ENCODE measurements at regions not wholly inside any gene's neighbourhood (a gene's known extent, or its start where the extent isn't known, plus 50 kb on each side); places are given as distances from the start of the nearest gene placed in this dataset.

- ATAC-seq (no peak), DNase-seq (ENCODE audit: low spot score) (no peak)
- no peaks in the 10 kb centered on the region for H3K79me2 ChIP-seq (replicated peaks; ENCODE audit: insufficient read depth)
- no peaks in the 10 kb centered on the region for H3K4me1 ChIP-seq (ENCODE audit: insufficient read depth)
- peaks cover 6% of the 10 kb centered on the region for H3K36me3 ChIP-seq (ENCODE audit: insufficient read depth)
- no peak overlapping the region for H3K27ac ChIP-seq (ENCODE audit: low read depth)
- Mint-ChIP-seq H3K4me3 (no peak overlapping the region), H3K9me3 (peaks cover 94% of the 10 kb centered on the region), H3K4me1 (no peaks in the 10 kb centered on the region), H3K27ac (no peak overlapping the region), H3K36me3 (ENCODE audit: low read depth) (peaks cover 42% of the 10 kb centered on the region), H3K27me3 (ENCODE audit: insufficient read depth, low read depth, poor library complexity) (peaks cover 3% of the 10 kb centered on the region)
- no peaks in the 10 kb centered on the region for H3F3A ChIP-seq (replicated peaks; ENCODE audit: low read depth)
- no peaks in the 10 kb centered on the region for H3K9me2 ChIP-seq (ENCODE audit: insufficient read depth)
- H2AFZ ChIP-seq: no peak overlapping the region
- TF ChIP-seq STAT1 (IDR thresholded peaks at IDR 0.05; ENCODE audit: unreplicated experiment) (no peak), NANOG (IDR thresholded peaks at IDR 0.05; ENCODE audit: borderline replicate concordance) (no peak), ZNF114 (CRISPR knock-in tag; IDR thresholded peaks at IDR 0.05) (no peak)
- no peaks in the 10 kb centered on the region for H3K27me3 ChIP-seq (ENCODE audit: insufficient read depth)
- H3K4me2 ChIP-seq: no peak overlapping the region
- H4K20me1 ChIP-seq (replicated peaks; ENCODE audit: insufficient read depth): no peaks in the 10 kb centered on the region
- no peak overlapping the region for H3K4me3 ChIP-seq
Measured at GRCh38 chr20:55242853-55243252, 762.5 kb downstream of the CBLN4 start.

GRCh38 chr20:55239269-55239668 lies 763.9 kb downstream of the DOK5 start:
- Histone ChIP-seq H3K27ac (ENCODE audit: low read depth) (no peak overlapping the region), H3K4me2 (no peak overlapping the region), H3K9me2 (ENCODE audit: insufficient read depth) (no peaks in the 10 kb centered on the region), H4K20me1 (replicated peaks; ENCODE audit: insufficient read depth) (no peaks in the 10 kb centered on the region), H3K79me2 (replicated peaks; ENCODE audit: insufficient read depth) (no peaks in the 10 kb centered on the region), H3K36me3 (ENCODE audit: insufficient read depth) (peaks cover 7% of the 10 kb centered on the region), H3K27me3 (ENCODE audit: insufficient read depth) (0 out of 2 replicates have a peak, but pooled peaks cover 3% of the 10 kb centered on the region), H3F3A (replicated peaks; ENCODE audit: low read depth) (no peaks in the 10 kb centered on the region), H3K4me1 (ENCODE audit: insufficient read depth) (no peaks in the 10 kb centered on the region), H3K4me3 (no peak overlapping the region), H2AFZ (no peak overlapping the region)
- no peak overlapping the region for H3K27ac Mint-ChIP-seq
- no peaks in the 10 kb centered on the region for H3K4me1 Mint-ChIP-seq
- no peak for ATAC-seq
- peaks cover 23% of the 10 kb centered on the region for H3K36me3 Mint-ChIP-seq (ENCODE audit: low read depth)
- H3K9me3 Mint-ChIP-seq: peaks cover 91% of the 10 kb centered on the region
- DNase-seq (ENCODE audit: low spot score): no peak
- no peaks in the 10 kb centered on the region for H3K27me3 Mint-ChIP-seq (ENCODE audit: insufficient read depth, low read depth, poor library complexity)
- no peak overlapping the region for H3K4me3 Mint-ChIP-seq
- TF ChIP-seq CTCF (conservative IDR thresholded peaks at IDR 0.05; ENCODE audit: low read depth in 2 of 2) (no peak), NANOG (IDR thresholded peaks at IDR 0.05; ENCODE audit: borderline replicate concordance) (no peak), EZH2phosphoT487 (IDR thresholded peaks at IDR 0.05; ENCODE audit: unreplicated experiment) (no peak), EZH2 (IDR thresholded peaks at IDR 0.05; ENCODE audit: low read depth, unreplicated experiment) (no peak), ZNF331 (CRISPR knock-in tag; IDR thresholded peaks at IDR 0.05; ENCODE audit: low read depth) (no peak), ZNF114 (CRISPR knock-in tag; IDR thresholded peaks at IDR 0.05) (no peak), ZNF462 (CRISPR knock-in tag; IDR thresholded peaks at IDR 0.05) (no peak), STAT1 (IDR thresholded peaks at IDR 0.05; ENCODE audit: unreplicated experiment) (no peak), JUNB (IDR thresholded peaks at IDR 0.05; ENCODE audit: unreplicated experiment) (no peak), POLR2AphosphoS5 (IDR thresholded peaks at IDR 0.05; ENCODE audit: low read depth) (no peak)
- TF ChIP-seq, protein P1, sequence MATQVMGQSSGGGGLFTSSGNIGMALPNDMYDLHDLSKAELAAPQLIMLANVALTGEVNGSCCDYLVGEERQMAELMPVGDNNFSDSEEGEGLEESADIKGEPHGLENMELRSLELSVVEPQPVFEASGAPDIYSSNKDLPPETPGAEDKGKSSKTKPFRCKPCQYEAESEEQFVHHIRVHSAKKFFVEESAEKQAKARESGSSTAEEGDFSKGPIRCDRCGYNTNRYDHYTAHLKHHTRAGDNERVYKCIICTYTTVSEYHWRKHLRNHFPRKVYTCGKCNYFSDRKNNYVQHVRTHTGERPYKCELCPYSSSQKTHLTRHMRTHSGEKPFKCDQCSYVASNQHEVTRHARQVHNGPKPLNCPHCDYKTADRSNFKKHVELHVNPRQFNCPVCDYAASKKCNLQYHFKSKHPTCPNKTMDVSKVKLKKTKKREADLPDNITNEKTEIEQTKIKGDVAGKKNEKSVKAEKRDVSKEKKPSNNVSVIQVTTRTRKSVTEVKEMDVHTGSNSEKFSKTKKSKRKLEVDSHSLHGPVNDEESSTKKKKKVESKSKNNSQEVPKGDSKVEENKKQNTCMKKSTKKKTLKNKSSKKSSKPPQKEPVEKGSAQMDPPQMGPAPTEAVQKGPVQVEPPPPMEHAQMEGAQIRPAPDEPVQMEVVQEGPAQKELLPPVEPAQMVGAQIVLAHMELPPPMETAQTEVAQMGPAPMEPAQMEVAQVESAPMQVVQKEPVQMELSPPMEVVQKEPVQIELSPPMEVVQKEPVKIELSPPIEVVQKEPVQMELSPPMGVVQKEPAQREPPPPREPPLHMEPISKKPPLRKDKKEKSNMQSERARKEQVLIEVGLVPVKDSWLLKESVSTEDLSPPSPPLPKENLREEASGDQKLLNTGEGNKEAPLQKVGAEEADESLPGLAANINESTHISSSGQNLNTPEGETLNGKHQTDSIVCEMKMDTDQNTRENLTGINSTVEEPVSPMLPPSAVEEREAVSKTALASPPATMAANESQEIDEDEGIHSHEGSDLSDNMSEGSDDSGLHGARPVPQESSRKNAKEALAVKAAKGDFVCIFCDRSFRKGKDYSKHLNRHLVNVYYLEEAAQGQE (IDR thresholded peaks at IDR 0.05; ENCODE audit: unreplicated experiment): no peak

Measured in GM23338 (cell line).